HepG2 (cell line): ENCODE measurements at regions not wholly inside any gene's neighbourhood (a gene's known extent, or its start where the extent isn't known, plus 50 kb on each side); places are given as distances from the start of the nearest gene placed in this dataset.

Experiments
- ATAC-seq: fragments of 200-7000 bp; cut with Tn5 transposase; 3 replicates; pipeline ENCODE4 v1.9.1; 2020; ENCODE audit warnings: mild to moderate bottlenecking, moderate library complexity
- BruUV-seq: library from RNA; stranded (reverse); fragments of 400-500 nt; replicated peaks from 2 replicates; lab custom pipeline; 2021; lab: Mats Ljungman, UMichigan
- CTCF ChIA-PET: fragments of 300-600 bp; formaldehyde crosslinking; extraction: SDS; loops from one replicate; lab custom pipeline; 2021; ENCODE audit warnings: low total read pairs, inconsistent platforms, low intra/inter-chr PET ratio; lab: Yijun Ruan, JAX
- POLR2A ChIA-PET: fragments of 350-600 bp; sonication (Branson Sonifier 250); formaldehyde crosslinking; loops from one replicate; lab custom pipeline; 2020; ENCODE audit warnings: antibody characterized with exemption, inconsistent platforms; lab: Yijun Ruan, JAX
- DNase-seq: peaks from one replicate; pipeline ENCODE4 v3.0.0-alpha.2; 2015; ENCODE audit warnings: low spot score
- FAIRE-seq: peaks from 3 replicates; lab custom pipeline; 2011; peaks lifted over from hg19 to GRCh38; lab: Jason Lieb, UNC
- H2AFZ ChIP-seq: one replicate; pipeline ENCODE4 v1.6.1; 2011; ENCODE audit warnings: low read length, inconsistent platforms
- H3K27ac ChIP-seq: fragments of 300-600 bp; 3 replicates; pipeline ENCODE4 v1.8.0; 2011; ENCODE audit warnings: mixed run types, mild to moderate bottlenecking, mixed read lengths, low read length, inconsistent platforms; ENCODE audit not compliant: insufficient read depth; ENCODE audit errors: extremely low read length
- H3K27me3 ChIP-seq, 2 experiments: fragments of 200-600 bp in 1 of 2; 2 replicates in 1 of 2; 3 replicates in 1 of 2; pipeline versions ENCODE4 v1.6.0 to v1.8.0; 2011; ENCODE audit warnings: low read length in 2 of 2, mild to moderate bottlenecking in 2 of 2, moderate library complexity in 2 of 2, inconsistent platforms in 1 of 2; ENCODE audit not compliant: insufficient read depth in 2 of 2, control insufficient read depth in 1 of 2
- H3K36me3 ChIP-seq, 2 experiments: fragments of 200-600 bp in 1 of 2; replicated peaks in 1 of 2; 2 replicates in 1 of 2; 3 replicates in 1 of 2; pipeline versions ENCODE4 v1.5.1 to v1.8.0; 2011; ENCODE audit warnings: low read length in 2 of 2, inconsistent platforms in 1 of 2; ENCODE audit not compliant: insufficient read depth in 2 of 2, control insufficient read depth in 1 of 2
- H3K4me1 ChIP-seq: 2 replicates; pipeline ENCODE4 v1.5.1; 2012; ENCODE audit warnings: low read length, inconsistent platforms; ENCODE audit not compliant: insufficient read depth
- H3K4me2 ChIP-seq: 2 replicates; pipeline ENCODE4 v1.6.0; 2011; ENCODE audit warnings: low read depth, low read length, inconsistent platforms
- H3K4me3 ChIP-seq, 3 experiments: fragments of 200-600 bp in 1 of 3; sonication (generic), shearing (Covaris generic) in 1 of 3; replicated peaks in 1 of 3; 2 replicates each; pipeline ENCODE4 v1.5.1; 2011 to 2016; ENCODE audit warnings: low read length in 3 of 3, inconsistent platforms in 2 of 3, low read depth in 2 of 3, mild to moderate bottlenecking in 2 of 3, control low read depth in 1 of 3, mixed read lengths in 1 of 3; ENCODE audit not compliant: insufficient read depth in 1 of 3
- H3K79me2 ChIP-seq: one replicate; pipeline ENCODE4 v1.6.1; 2011; ENCODE audit warnings: low read length, inconsistent platforms; ENCODE audit not compliant: insufficient read depth
- H3K9ac ChIP-seq: 2 replicates; pipeline ENCODE4 v1.6.0; 2011; ENCODE audit warnings: mild to moderate bottlenecking, low read depth, low read length, inconsistent platforms; ENCODE audit not compliant: insufficient read depth
- H3K9me3 ChIP-seq: 2 replicates; pipeline ENCODE4 v1.5.1; 2012; ENCODE audit warnings: mild to moderate bottlenecking, low read length
- H4K20me1 ChIP-seq: 2 replicates; pipeline ENCODE4 v1.6.0; 2011; ENCODE audit warnings: inconsistent platforms, mild to moderate bottlenecking, low read length, moderate library complexity; ENCODE audit not compliant: insufficient read depth
- CEBPB ChIP-seq: IDR thresholded peaks from 2 replicates; pipeline ENCODE4 v1.6.1; 2011; ENCODE audit warnings: low read depth, low read length, improper control_type of control experiment, borderline replicate concordance
- GATAD2A ChIP-seq: IDR thresholded peaks from 2 replicates; pipeline ENCODE4 v1.6.1; 2016
- HNRNPK ChIP-seq: fragments of 200-400 bp; formaldehyde crosslinking; IDR thresholded peaks from 2 replicates; pipeline ENCODE4 v1.6.1; 2018; ENCODE audit warnings: low read length, low read depth, moderate library complexity, mild to moderate bottlenecking; ENCODE audit not compliant: poor library complexity, severe bottlenecking
- MED8 ChIP-seq: sonication (generic); formaldehyde crosslinking; IDR thresholded peaks from 2 replicates; pipeline ENCODE4 v1.8.1; 2023; ENCODE audit warnings: mild to moderate bottlenecking, missing genetic modification reagents; ENCODE audit not compliant: insufficient replicate concordance
- MYC ChIP-seq: sonication (generic); formaldehyde crosslinking; IDR thresholded peaks from 2 replicates; pipeline ENCODE4 v1.9.0; 2021; ENCODE audit warnings: missing genetic modification reagents, borderline replicate concordance
- MYNN ChIP-seq: sonication (generic); formaldehyde crosslinking; IDR thresholded peaks from 2 replicates; pipeline ENCODE4 v1.4.0; 2020; ENCODE audit warnings: mild to moderate bottlenecking, low read depth, missing genetic modification reagents
- NFRKB ChIP-seq: fragments of 450-650 bp; IDR thresholded peaks from 2 replicates; pipeline ENCODE4 v1.6.1; 2017
- RAD21 ChIP-seq: fragments of 450-650 bp; formaldehyde crosslinking; IDR thresholded peaks from 2 replicates; pipeline ENCODE4 v1.5.0; 2020; ENCODE audit warnings: mild to moderate bottlenecking
- RBFOX2 ChIP-seq: fragments of 200-400 bp; formaldehyde crosslinking; IDR thresholded peaks from 2 replicates; pipeline ENCODE4 v1.6.1; 2017; ENCODE audit warnings: low read depth, mild to moderate bottlenecking, low read length
- STAT5B ChIP-seq: sonication (generic); formaldehyde crosslinking; IDR thresholded peaks from 2 replicates; pipeline ENCODE4 v1.4.0; 2020; ENCODE audit warnings: missing genetic modification reagents
- U2AF1 ChIP-seq: fragments of 200-400 bp; formaldehyde crosslinking; optimal IDR thresholded peaks from 2 replicates; pipeline ENCODE3; 2017; ENCODE audit warnings: mild to moderate bottlenecking, low read depth, low read length
- ZKSCAN8 ChIP-seq: IDR thresholded peaks from 2 replicates; pipeline ENCODE4 v1.6.1; 2016; ENCODE audit warnings: borderline replicate concordance, missing genetic modification reagents, missing compliant biosample characterization
- ZNF124 ChIP-seq: sonication (generic); formaldehyde crosslinking; IDR thresholded peaks from 2 replicates; pipeline ENCODE4 v1.4.0; 2020; ENCODE audit warnings: missing genetic modification reagents
- ZNF510 ChIP-seq: sonication (generic); formaldehyde crosslinking; IDR thresholded peaks from 2 replicates; pipeline ENCODE4 v1.4.0; 2020; ENCODE audit warnings: low read depth, mild to moderate bottlenecking, missing genetic modification reagents
- ZSCAN29 ChIP-seq: sonication (generic); formaldehyde crosslinking; conservative IDR thresholded peaks from 2 replicates; pipeline ENCODE4 v1.4.0; 2020; ENCODE audit warnings: mild to moderate bottlenecking, missing genetic modification reagents
- in situ Hi-C: cut with HindIII; loops from 2 replicates; pipeline ENCODE4 v1.10.0; 2017; ENCODE audit warnings: low pct_unique_long_range_greater_than_20kb; ENCODE audit not compliant: extremely low pct_ligation_motif_present
- intact Hi-C: fragments of 100-400 bp; cut with micrococcal nuclease; formaldehyde crosslinking; loops from one replicate; pipeline ENCODE4 v1.10.0; 2022; ENCODE audit not compliant: unreplicated experiment
- TF ChIP-seq, protein P1 (sequence below): sonication (generic); formaldehyde crosslinking; IDR thresholded peaks from 2 replicates; pipeline ENCODE4 v1.4.0; 2020; ENCODE audit warnings: missing genetic modification reagents
- TF ChIP-seq, protein P2 (sequence below): sonication (generic); formaldehyde crosslinking; IDR thresholded peaks from 2 replicates; pipeline ENCODE4 v1.8.1; 2023; ENCODE audit warnings: mild to moderate bottlenecking, missing genetic modification reagents
- TF ChIP-seq, protein P3 (sequence below), 2 experiments: sonication (generic) in 1 of 2; formaldehyde crosslinking in 1 of 2; IDR thresholded peaks; 2 replicates each; pipeline versions ENCODE4 v1.5.1 to v1.6.1; 2011 to 2020; ENCODE audit warnings: borderline replicate concordance in 1 of 2, low read depth in 1 of 2, low read length in 1 of 2, mild to moderate bottlenecking in 1 of 2, missing genetic modification reagents in 1 of 2, moderate library complexity in 1 of 2

DNA sequence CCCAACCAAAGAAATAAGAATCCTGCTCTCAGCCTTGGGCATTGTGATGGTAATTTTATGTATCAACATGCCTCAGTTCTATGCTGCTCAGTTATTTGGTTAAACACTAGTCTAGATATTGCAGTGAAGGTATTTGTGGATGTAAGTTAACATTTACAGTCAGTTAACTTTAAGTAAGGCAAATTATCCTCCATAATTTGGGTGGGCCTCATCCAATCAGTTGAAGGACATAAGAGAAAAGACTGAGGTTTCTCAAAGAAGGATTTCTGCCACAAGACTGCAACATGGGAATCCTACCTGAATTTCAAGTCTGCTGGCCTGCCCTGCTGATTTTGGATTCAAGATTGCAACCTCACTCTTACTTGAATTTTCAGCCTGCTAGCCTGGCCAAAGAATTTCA lies 975.5 kb upstream of the ACVR2A start (continued):
- TF ChIP-seq, protein P1, sequence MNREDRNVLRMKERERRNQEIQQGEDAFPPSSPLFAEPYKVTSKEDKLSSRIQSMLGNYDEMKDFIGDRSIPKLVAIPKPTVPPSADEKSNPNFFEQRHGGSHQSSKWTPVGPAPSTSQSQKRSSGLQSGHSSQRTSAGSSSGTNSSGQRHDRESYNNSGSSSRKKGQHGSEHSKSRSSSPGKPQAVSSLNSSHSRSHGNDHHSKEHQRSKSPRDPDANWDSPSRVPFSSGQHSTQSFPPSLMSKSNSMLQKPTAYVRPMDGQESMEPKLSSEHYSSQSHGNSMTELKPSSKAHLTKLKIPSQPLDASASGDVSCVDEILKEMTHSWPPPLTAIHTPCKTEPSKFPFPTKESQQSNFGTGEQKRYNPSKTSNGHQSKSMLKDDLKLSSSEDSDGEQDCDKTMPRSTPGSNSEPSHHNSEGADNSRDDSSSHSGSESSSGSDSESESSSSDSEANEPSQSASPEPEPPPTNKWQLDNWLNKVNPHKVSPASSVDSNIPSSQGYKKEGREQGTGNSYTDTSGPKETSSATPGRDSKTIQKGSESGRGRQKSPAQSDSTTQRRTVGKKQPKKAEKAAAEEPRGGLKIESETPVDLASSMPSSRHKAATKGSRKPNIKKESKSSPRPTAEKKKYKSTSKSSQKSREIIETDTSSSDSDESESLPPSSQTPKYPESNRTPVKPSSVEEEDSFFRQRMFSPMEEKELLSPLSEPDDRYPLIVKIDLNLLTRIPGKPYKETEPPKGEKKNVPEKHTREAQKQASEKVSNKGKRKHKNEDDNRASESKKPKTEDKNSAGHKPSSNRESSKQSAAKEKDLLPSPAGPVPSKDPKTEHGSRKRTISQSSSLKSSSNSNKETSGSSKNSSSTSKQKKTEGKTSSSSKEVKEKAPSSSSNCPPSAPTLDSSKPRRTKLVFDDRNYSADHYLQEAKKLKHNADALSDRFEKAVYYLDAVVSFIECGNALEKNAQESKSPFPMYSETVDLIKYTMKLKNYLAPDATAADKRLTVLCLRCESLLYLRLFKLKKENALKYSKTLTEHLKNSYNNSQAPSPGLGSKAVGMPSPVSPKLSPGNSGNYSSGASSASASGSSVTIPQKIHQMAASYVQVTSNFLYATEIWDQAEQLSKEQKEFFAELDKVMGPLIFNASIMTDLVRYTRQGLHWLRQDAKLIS (CRISPR knock-in tag): no peak
- TF ChIP-seq RAD21 (no peak), U2AF1 (no peak), ZNF124 (CRISPR knock-in tag) (no peak), ZSCAN29 (no peak)

DNA sequence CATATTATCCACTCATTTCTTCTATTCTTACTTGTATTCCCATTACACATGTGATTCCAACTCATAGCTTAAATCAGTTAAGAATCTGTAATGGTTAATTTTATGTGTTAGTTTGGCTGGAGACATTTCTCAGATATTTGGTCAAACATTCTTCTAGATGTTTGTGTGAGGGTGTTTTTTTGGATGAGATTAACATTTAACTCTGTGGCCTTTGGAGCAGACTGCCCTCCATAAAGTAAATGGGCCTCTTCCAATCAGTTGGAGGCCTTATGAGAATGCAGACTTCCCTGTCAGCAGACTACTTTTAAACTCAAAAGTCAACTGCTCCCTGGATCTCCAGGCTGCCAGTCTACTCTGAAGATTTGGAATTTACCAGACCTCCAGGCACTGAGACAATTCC lies 976.8 kb upstream of the ACVR2A start:
- no peaks in the 10 kb centered on the region for H4K20me1 ChIP-seq
- H3K79me2 ChIP-seq: no peaks in the 10 kb centered on the region
- H3K4me3 ChIP-seq: no peak overlapping the region
- H3K27ac ChIP-seq: no peak overlapping the region
- no peak for ATAC-seq
- POLR2A ChIA-PET: no interaction called here
- in situ Hi-C loops (no loop called here), intact Hi-C loops (no loop called here)
- no peak overlapping the region for H3K4me2 ChIP-seq
- no peak overlapping the region for H3K9ac ChIP-seq
- H3K4me1 ChIP-seq: no peaks in the 10 kb centered on the region
- no peaks in the 10 kb centered on the region for H3K27me3 ChIP-seq
- CTCF ChIA-PET: no interaction called here
- no peak overlapping the region for H2AFZ ChIP-seq
- H3K36me3 ChIP-seq: no peaks in the 10 kb centered on the region
- H3K9me3 ChIP-seq: peaks cover 8% of the 10 kb centered on the region
- BruUV-seq: no TSS peak
- DNase-seq: no peak
- no peak for FAIRE-seq
- no peak for TF ChIP-seq MYC (CRISPR knock-in tag)
- no peak for TF ChIP-seq RBFOX2
- no peak for TF ChIP-seq ZNF510 (CRISPR knock-in tag)
- TF ChIP-seq, protein P2, sequence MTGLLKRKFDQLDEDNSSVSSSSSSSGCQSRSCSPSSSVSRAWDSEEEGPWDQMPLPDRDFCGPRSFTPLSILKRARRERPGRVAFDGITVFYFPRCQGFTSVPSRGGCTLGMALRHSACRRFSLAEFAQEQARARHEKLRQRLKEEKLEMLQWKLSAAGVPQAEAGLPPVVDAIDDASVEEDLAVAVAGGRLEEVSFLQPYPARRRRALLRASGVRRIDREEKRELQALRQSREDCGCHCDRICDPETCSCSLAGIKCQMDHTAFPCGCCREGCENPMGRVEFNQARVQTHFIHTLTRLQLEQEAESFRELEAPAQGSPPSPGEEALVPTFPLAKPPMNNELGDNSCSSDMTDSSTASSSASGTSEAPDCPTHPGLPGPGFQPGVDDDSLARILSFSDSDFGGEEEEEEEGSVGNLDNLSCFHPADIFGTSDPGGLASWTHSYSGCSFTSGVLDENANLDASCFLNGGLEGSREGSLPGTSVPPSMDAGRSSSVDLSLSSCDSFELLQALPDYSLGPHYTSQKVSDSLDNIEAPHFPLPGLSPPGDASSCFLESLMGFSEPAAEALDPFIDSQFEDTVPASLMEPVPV (CRISPR knock-in tag): no peak
- TF ChIP-seq, protein P3, sequence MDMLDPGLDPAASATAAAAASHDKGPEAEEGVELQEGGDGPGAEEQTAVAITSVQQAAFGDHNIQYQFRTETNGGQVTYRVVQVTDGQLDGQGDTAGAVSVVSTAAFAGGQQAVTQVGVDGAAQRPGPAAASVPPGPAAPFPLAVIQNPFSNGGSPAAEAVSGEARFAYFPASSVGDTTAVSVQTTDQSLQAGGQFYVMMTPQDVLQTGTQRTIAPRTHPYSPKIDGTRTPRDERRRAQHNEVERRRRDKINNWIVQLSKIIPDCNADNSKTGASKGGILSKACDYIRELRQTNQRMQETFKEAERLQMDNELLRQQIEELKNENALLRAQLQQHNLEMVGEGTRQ (IDR thresholded peaks at IDR 0.05; ENCODE audit: low read depth, low read length): no peak
- TF ChIP-seq, protein P3 (CRISPR knock-in tag; IDR thresholded peaks at IDR 0.05; ENCODE audit: borderline replicate concordance): no peak
- no peak for TF ChIP-seq HNRNPK
- no peak for TF ChIP-seq MED8 (CRISPR knock-in tag)
- no peak for TF ChIP-seq ZKSCAN8 (CRISPR knock-in tag)
- no peak for TF ChIP-seq STAT5B (CRISPR knock-in tag)
- TF ChIP-seq GATAD2A (CRISPR knock-in tag): no peak
- TF ChIP-seq MYNN: no peak
- TF ChIP-seq NFRKB: no peak
- TF ChIP-seq CEBPB: no peak
